Smooth muscle cell (in vitro differentiated cells): ENCODE measurements at regions not wholly inside any gene's neighbourhood (a gene's known extent, or its start where the extent isn't known, plus 50 kb on each side); places are given as distances from the start of the nearest gene placed in this dataset.
A peak's percentile ranks its signal among the peaks of the same experiment; 100 is the strongest.

ENCODE experiments used
- DNase-seq: peaks from one replicate; lab custom pipeline; 2025; ENCODE audit not compliant: unreplicated experiment; lab: John Stamatoyannopoulos, UW
- H2AFZ ChIP-seq: fragments of 200-600 bp; sonication (generic); 2 replicates; pipeline ENCODE4 v1.6.0; 2016; ENCODE audit warnings: antibody characterized with exemption, low read depth, mild to moderate bottlenecking
- H3F3A ChIP-seq: fragments of 200-600 bp; sonication (generic); 2 replicates; pipeline ENCODE4 v1.6.0; 2017; ENCODE audit warnings: antibody characterized with exemption, low read depth
- H3K27ac ChIP-seq: fragments of 200-600 bp; sonication (generic); 2 replicates; pipeline ENCODE4 v1.5.1; 2016; ENCODE audit warnings: low read depth, mild to moderate bottlenecking
- H3K27me3 ChIP-seq: fragments of 200-600 bp; sonication (generic); 2 replicates; pipeline ENCODE4 v1.6.1; 2016; ENCODE audit warnings: low read depth, mild to moderate bottlenecking
- H3K36me3 ChIP-seq: fragments of 200-600 bp; sonication (generic); 2 replicates; pipeline ENCODE4 v1.5.1; 2016; ENCODE audit warnings: low read depth
- H3K4me1 ChIP-seq: fragments of 200-600 bp; sonication (generic); 2 replicates; pipeline ENCODE4 v1.5.1; 2016; ENCODE audit warnings: low read depth
- H3K4me2 ChIP-seq: fragments of 200-600 bp; sonication (generic); 2 replicates; pipeline ENCODE4 v1.6.0; 2016; ENCODE audit warnings: mild to moderate bottlenecking
- H3K4me3 ChIP-seq: fragments of 200-600 bp; sonication (generic); 2 replicates; pipeline ENCODE4 v1.5.1; 2016; ENCODE audit warnings: mild to moderate bottlenecking
- H3K79me2 ChIP-seq: fragments of 200-600 bp; sonication (generic); 2 replicates; pipeline ENCODE4 v1.6.0; 2016; ENCODE audit warnings: low read depth, mild to moderate bottlenecking
- H3K9ac ChIP-seq: fragments of 200-600 bp; sonication (generic); 2 replicates; pipeline ENCODE4 v1.6.0; 2016; ENCODE audit warnings: low read depth
- H3K9me3 ChIP-seq: fragments of 200-600 bp; sonication (generic); replicated peaks from 2 replicates; pipeline ENCODE4 v1.5.1; 2016; ENCODE audit warnings: low read depth
- H4K20me1 ChIP-seq: fragments of 200-600 bp; sonication (generic); 2 replicates; pipeline ENCODE4 v1.6.0; 2016; ENCODE audit warnings: low read depth
- WGBS: methylation state at CpG from one replicate; pipeline ENCODE4 v1.1.7; 2016; ENCODE audit warnings: low lambda C conversion rate; 5-methylcytosine and 5-hydroxymethylcytosine counted together
- TF ChIP-seq, protein P1 (sequence below): fragments of 200-600 bp; sonication (generic); IDR thresholded peaks from 2 replicates; pipeline ENCODE4 v1.5.1; 2017; ENCODE audit warnings: borderline replicate concordance, mild to moderate bottlenecking, antibody characterized with exemption; ENCODE audit not compliant: insufficient read depth, poor library complexity, severe bottlenecking

DNA sequence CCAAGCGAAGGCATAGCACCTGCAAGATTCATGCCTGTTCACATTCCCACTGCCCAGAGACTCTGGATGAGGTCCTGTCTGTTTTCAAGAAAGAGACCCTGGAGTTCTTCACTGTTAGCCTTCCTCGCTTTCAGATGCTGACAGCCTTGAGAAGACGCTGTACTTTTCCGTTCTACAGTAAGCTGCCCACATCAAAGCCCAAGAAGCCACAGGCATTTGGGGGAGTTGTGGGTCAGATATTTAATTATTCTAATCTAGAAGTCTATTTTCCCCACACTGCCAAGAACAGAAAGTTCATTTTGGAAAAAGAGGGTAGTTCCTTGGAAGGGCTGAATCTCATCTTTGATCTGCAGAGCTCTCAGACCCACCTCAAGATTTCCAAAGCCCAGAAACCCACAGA, 127.9 kb downstream of the AXIN2 start:
- TF ChIP-seq, protein P1, sequence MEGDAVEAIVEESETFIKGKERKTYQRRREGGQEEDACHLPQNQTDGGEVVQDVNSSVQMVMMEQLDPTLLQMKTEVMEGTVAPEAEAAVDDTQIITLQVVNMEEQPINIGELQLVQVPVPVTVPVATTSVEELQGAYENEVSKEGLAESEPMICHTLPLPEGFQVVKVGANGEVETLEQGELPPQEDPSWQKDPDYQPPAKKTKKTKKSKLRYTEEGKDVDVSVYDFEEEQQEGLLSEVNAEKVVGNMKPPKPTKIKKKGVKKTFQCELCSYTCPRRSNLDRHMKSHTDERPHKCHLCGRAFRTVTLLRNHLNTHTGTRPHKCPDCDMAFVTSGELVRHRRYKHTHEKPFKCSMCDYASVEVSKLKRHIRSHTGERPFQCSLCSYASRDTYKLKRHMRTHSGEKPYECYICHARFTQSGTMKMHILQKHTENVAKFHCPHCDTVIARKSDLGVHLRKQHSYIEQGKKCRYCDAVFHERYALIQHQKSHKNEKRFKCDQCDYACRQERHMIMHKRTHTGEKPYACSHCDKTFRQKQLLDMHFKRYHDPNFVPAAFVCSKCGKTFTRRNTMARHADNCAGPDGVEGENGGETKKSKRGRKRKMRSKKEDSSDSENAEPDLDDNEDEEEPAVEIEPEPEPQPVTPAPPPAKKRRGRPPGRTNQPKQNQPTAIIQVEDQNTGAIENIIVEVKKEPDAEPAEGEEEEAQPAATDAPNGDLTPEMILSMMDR, result no peak
- no peak for DNase-seq
- Histone ChIP-seq H3K27me3 (no peaks in the 10 kb centered on the region), H3K27ac (peak overlapping the region; percentile 53), H4K20me1 (no peaks in the 10 kb centered on the region), H3K4me2 (peak overlapping the region; percentile 58), H3K36me3 (no peaks in the 10 kb centered on the region), H3F3A (peaks cover 5% of the 10 kb centered on the region), H3K79me2 (no peaks in the 10 kb centered on the region), H3K9ac (no peak overlapping the region), H3K4me1 (no peaks in the 10 kb centered on the region), H2AFZ (no peak overlapping the region), H3K9me3 (no peaks in the 10 kb centered on the region), H3K4me3 (no peak overlapping the region)
- 15% methylated on average over 4 of the region's 4 CpGs for WGBS

DNA sequence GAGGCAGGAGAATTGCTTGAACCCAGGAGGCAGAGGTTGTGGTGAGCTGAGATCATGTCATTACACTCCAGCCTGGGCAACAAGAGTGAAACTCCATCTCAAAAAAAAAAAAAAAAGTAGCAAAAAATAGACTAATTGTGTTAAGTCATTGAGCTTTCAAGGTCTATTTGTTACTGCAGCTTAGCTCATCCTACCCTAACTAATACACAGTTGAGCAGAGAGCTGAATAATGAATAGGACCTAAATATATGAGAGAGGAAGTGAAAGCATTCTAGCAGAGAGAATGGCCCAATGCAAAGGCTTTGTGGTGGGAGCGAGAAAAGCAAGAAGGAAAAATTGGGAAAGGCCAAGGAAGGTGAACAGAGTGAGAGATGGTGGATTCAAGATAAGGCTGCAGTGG, 128.3 kb downstream of the AXIN2 start:
- WGBS, result 81% methylated on average over 1 of the region's 1 CpG
- peak overlapping the region; percentile 53 for H3K27ac ChIP-seq
- H4K20me1 ChIP-seq, result no peaks in the 10 kb centered on the region
- H3F3A ChIP-seq, result peaks cover 5% of the 10 kb centered on the region
- TF ChIP-seq, protein P1, result no peak
- no peak overlapping the region for H3K4me3 ChIP-seq
- no peaks in the 10 kb centered on the region for H3K36me3 ChIP-seq
- H3K9ac ChIP-seq, result no peak overlapping the region
- H3K4me1 ChIP-seq, result no peaks in the 10 kb centered on the region
- no peaks in the 10 kb centered on the region for H3K27me3 ChIP-seq
- no peaks in the 10 kb centered on the region for H3K9me3 ChIP-seq
- no peaks in the 10 kb centered on the region for H3K79me2 ChIP-seq
- no peak for DNase-seq
- H3K4me2 ChIP-seq, result no peak overlapping the region
- H2AFZ ChIP-seq, result no peak overlapping the region

DNA sequence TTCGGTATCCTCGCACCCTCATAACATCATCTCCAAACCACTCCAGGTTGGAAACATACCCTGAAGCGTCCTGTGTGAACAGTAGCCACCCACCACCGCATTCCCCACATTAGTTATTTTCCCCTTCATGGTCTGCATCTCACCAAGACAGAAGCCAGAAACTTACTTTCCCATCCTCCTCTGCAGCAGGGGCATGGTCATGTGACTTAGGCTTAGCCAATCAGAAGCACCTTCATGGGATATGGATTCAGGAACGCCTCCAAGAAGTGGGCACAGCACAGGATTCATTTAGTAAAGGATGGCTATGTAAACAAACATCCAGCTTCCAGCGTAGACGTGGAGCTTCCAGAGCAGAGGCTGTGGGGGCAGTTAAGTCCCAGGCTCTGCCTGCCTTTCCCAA, 130.3 kb downstream of the AXIN2 start:
- peaks cover 5% of the 10 kb centered on the region for H3F3A ChIP-seq
- H4K20me1 ChIP-seq, result no peaks in the 10 kb centered on the region
- H3K79me2 ChIP-seq, result no peaks in the 10 kb centered on the region
- no peak overlapping the region for H3K9ac ChIP-seq
- no peaks in the 10 kb centered on the region for H3K4me1 ChIP-seq
- 78% methylated on average over 7 of the region's 7 CpGs for WGBS
- no peak overlapping the region for H2AFZ ChIP-seq
- TF ChIP-seq, protein P1, result no peak
- H3K36me3 ChIP-seq, result no peaks in the 10 kb centered on the region
- no peaks in the 10 kb centered on the region for H3K9me3 ChIP-seq
- no peak overlapping the region for H3K4me3 ChIP-seq
- no peak for DNase-seq
- no peaks in the 10 kb centered on the region for H3K27me3 ChIP-seq
- H3K4me2 ChIP-seq, result no peak overlapping the region
- no peak overlapping the region for H3K27ac ChIP-seq

DNA sequence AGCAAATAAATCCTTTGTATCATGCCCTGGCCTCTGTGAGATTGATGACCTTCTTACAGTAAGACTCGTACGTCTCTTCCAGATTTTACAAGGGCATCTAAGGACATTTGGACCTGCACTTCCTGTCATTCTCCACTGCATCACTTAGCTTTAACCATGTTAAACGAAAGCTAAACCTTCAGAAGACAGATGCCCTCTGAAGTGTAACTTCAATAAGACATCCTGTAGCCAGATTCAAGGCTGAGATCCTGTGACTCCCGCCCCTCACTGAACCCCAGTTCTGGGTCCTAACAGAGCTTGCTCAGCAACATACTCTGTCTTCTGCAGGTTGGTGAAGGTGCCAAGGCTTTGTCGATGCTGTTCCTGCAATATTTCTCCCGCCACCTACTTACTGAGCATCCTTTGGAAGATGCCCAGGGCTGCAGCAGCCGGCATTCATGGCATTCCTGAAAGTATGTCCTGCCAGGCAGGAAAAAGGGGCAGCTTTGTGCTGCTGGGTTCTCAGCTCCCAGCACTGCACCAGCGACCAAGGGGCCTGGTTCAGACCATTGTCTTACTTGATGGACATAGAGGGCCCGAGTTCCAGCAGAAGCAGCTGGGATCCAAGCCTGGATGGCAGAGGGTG, 131.1 kb downstream of the AXIN2 start:
- H3K27ac ChIP-seq, result no peak overlapping the region
- no peaks in the 10 kb centered on the region for H3K9me3 ChIP-seq
- H2AFZ ChIP-seq, result no peak overlapping the region
- TF ChIP-seq, protein P1, result no peak
- H3K4me3 ChIP-seq, result no peak overlapping the region
- no peaks in the 10 kb centered on the region for H4K20me1 ChIP-seq
- no peak overlapping the region for H3K4me2 ChIP-seq
- DNase-seq, result no peak
- H3K9ac ChIP-seq, result no peak overlapping the region
- WGBS, result 86% methylated on average over 9 of the region's 9 CpGs
- H3K4me1 ChIP-seq, result no peaks in the 10 kb centered on the region
- no peaks in the 10 kb centered on the region for H3K79me2 ChIP-seq
- H3K36me3 ChIP-seq, result no peaks in the 10 kb centered on the region
- peaks cover 2% of the 10 kb centered on the region for H3F3A ChIP-seq
- no peaks in the 10 kb centered on the region for H3K27me3 ChIP-seq
